ENCODE measurements at regions not wholly inside any gene's neighbourhood (a gene's known extent, or its start where the extent isn't known, plus 50 kb on each side); places are given as distances from the start of the nearest gene placed in this dataset.

GRCh38 chr7:97450516-97450915, 281.4 kb upstream of the TAC1 start:
- TF ChIP-seq CTCF (IDR thresholded peaks at IDR 0.05) (no peak), POLR2A (IDR thresholded peaks at IDR 0.05) (no peak)

All from Peyer's patch (tissue), 4 donors.